Tibial nerve (tissue), 4 donors: ENCODE measurements at regions not wholly inside any gene's neighbourhood (a gene's known extent, or its start where the extent isn't known, plus 50 kb on each side); places are given as distances from the start of the nearest gene placed in this dataset.

ENCODE experiments used
- DNase-seq, 2 donors: peaks; one replicate each; pipeline ENCODE4 v3.0.0-alpha.2; 2019; ENCODE audit warnings: low spot score in 2 of 2
- H3K27ac ChIP-seq, 4 donors: fragments of 200-600 bp; sonication (generic) in 3 of 4; one replicate each; pipeline ENCODE4 v1.5.1; 2017 to 2019; ENCODE audit warnings: mild to moderate bottlenecking in 1 of 4
- H3K27me3 ChIP-seq, 2 donors: fragments of 200-600 bp; sonication (generic) in 1 of 2; one replicate each; pipeline versions ENCODE4 v1.5.1 to v1.6.0; 2017 to 2019
- H3K36me3 ChIP-seq, 3 donors: fragments of 200-600 bp; sonication (generic); one replicate each; pipeline ENCODE4 v1.5.1; 2018 to 2019
- H3K4me1 ChIP-seq, 4 donors: fragments of 200-600 bp; sonication (generic) in 3 of 4; one replicate each; pipeline ENCODE4 v1.5.1; 2017 to 2019
- H3K4me3 ChIP-seq, 4 donors: fragments of 200-600 bp; sonication (generic) in 3 of 4; one replicate each; pipeline ENCODE4 v1.5.1; 2017 to 2019; ENCODE audit warnings: mild to moderate bottlenecking in 1 of 4, moderate library complexity in 1 of 4
- H3K9me3 ChIP-seq, 4 donors: fragments of 200-600 bp; sonication (generic) in 3 of 4; one replicate each; pipeline ENCODE4 v1.5.1; 2017 to 2019
- EP300 ChIP-seq, 2 donors: sonication (generic); formaldehyde crosslinking; IDR thresholded peaks; one replicate each; pipeline ENCODE4 v1.6.1; 2017; ENCODE audit warnings: antibody characterized with exemption in 2 of 2, mild to moderate bottlenecking in 1 of 2
- POLR2A ChIP-seq, 2 donors: fragments of 450-650 bp; IDR thresholded peaks; one replicate each; pipeline ENCODE4 v1.6.1; 2017; ENCODE audit warnings: antibody characterized with exemption in 2 of 2, mild to moderate bottlenecking in 2 of 2, moderate library complexity in 2 of 2
- WGBS, 2 donors: methylation state at CpG; one replicate each; pipeline ENCODE4 v1.1.5; 2018; 5-methylcytosine and 5-hydroxymethylcytosine counted together
- TF ChIP-seq, protein P1 (sequence below), 5 experiments: fragments of 200-600 bp in 3 of 5; fragments of 450-650 bp in 2 of 5; sonication (generic) in 3 of 5; IDR thresholded peaks; one replicate each; pipeline ENCODE4 v1.5.1; 2016 to 2019; ENCODE audit warnings: antibody characterized with exemption in 5 of 5, mild to moderate bottlenecking in 3 of 5, moderate library complexity in 2 of 5

- no peaks in the 10 kb centered on the region for H3K9me3 ChIP-seq
- H3K27ac ChIP-seq, result no peak overlapping the region
- no peaks in the 10 kb centered on the region for H3K4me1 ChIP-seq
- no peak overlapping the region for H3K4me3 ChIP-seq
- no peaks in the 10 kb centered on the region for H3K27me3 ChIP-seq
- no peaks in the 10 kb centered on the region for H3K36me3 ChIP-seq
- TF ChIP-seq POLR2A (IDR thresholded peaks at IDR 0.05) (no peak), EP300 (IDR thresholded peaks at IDR 0.05) (no peak)
- TF ChIP-seq, protein P1, sequence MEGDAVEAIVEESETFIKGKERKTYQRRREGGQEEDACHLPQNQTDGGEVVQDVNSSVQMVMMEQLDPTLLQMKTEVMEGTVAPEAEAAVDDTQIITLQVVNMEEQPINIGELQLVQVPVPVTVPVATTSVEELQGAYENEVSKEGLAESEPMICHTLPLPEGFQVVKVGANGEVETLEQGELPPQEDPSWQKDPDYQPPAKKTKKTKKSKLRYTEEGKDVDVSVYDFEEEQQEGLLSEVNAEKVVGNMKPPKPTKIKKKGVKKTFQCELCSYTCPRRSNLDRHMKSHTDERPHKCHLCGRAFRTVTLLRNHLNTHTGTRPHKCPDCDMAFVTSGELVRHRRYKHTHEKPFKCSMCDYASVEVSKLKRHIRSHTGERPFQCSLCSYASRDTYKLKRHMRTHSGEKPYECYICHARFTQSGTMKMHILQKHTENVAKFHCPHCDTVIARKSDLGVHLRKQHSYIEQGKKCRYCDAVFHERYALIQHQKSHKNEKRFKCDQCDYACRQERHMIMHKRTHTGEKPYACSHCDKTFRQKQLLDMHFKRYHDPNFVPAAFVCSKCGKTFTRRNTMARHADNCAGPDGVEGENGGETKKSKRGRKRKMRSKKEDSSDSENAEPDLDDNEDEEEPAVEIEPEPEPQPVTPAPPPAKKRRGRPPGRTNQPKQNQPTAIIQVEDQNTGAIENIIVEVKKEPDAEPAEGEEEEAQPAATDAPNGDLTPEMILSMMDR (IDR thresholded peaks at IDR 0.05), result no peak
- WGBS, 2 donors, result 72 to 73% methylated on average over 3 of the region's 3 CpGs
- DNase-seq, result no peak
These were observed 56.8 kb downstream of the IZUMO3 start for GRCh38 chr9:24488896-24489295.

GRCh38 chr9:24487946-24488345 lies 57.8 kb downstream of the IZUMO3 start:
- H3K36me3 ChIP-seq, result no peaks in the 10 kb centered on the region
- TF ChIP-seq POLR2A (IDR thresholded peaks at IDR 0.05) (no peak), EP300 (IDR thresholded peaks at IDR 0.05) (no peak)
- TF ChIP-seq, protein P1 (IDR thresholded peaks at IDR 0.05), result no peak
- 93 to 94% methylated on average over 1 of the region's 1 CpG for WGBS, 2 donors
- H3K27ac ChIP-seq, result no peak overlapping the region
- no peaks in the 10 kb centered on the region for H3K27me3 ChIP-seq
- no peaks in the 10 kb centered on the region for H3K9me3 ChIP-seq
- H3K4me3 ChIP-seq, result no peak overlapping the region
- DNase-seq, result no peak
- H3K4me1 ChIP-seq, result no peaks in the 10 kb centered on the region

DNA sequence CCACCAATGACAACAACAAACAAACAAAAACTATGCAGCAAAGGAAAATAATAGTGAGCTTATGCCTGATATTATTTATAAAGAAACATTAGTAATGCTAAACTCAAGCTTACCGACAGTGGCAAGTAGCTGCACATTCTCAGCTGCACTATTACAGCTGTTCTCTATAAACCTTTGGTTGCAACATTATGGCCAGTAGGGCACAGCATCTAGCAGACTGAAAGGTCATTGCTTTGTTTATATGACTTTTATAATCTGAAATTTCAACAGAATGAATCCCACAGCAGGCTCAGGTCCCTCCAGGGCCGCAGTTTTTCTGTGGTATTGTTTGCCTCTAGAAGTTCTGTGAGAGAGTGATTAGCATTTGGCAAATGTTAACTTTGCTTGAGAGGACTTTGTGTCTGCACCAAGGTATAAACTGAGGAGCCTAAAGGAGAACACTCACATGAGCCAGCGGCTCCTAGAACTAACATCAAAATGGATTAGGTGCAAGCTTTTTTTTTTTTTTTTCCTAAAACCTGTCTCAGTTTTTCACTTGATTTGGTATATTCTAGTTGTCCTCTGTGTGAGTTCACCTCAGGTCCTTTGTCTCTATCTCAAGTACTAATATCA lies 58.3 kb downstream of the IZUMO3 start:
- Histone ChIP-seq H3K9me3 (no peaks in the 10 kb centered on the region), H3K27ac (no peak overlapping the region), H3K4me1 (no peaks in the 10 kb centered on the region), H3K4me3 (no peak overlapping the region), H3K27me3 (no peaks in the 10 kb centered on the region), H3K36me3 (no peaks in the 10 kb centered on the region)
- 45% methylated on average over 3 of the region's 3 CpGs for WGBS, 2 donors
- TF ChIP-seq POLR2A (IDR thresholded peaks at IDR 0.05) (no peak), EP300 (IDR thresholded peaks at IDR 0.05) (no peak)
- TF ChIP-seq, protein P1 (IDR thresholded peaks at IDR 0.05), result no peak
- DNase-seq, result no peak

- Histone ChIP-seq H3K4me1 (no peaks in the 10 kb centered on the region), H3K27ac (no peak overlapping the region), H3K4me3 (no peak overlapping the region), H3K27me3 (no peaks in the 10 kb centered on the region), H3K9me3 (no peaks in the 10 kb centered on the region), H3K36me3 (no peaks in the 10 kb centered on the region)
- no peak for DNase-seq
- TF ChIP-seq, protein P1 (IDR thresholded peaks at IDR 0.05), result no peak
- no peak for TF ChIP-seq POLR2A (IDR thresholded peaks at IDR 0.05)
- TF ChIP-seq EP300 (IDR thresholded peaks at IDR 0.05), result no peak
- WGBS, 2 donors, result 9 to 12% methylated on average over 6 of the region's 6 CpGs
These were observed 66.2 kb downstream of the IZUMO3 start for GRCh38 chr9:24479361-24480059.

- Histone ChIP-seq H3K9me3 (no peaks in the 10 kb centered on the region), H3K27me3 (no peaks in the 10 kb centered on the region), H3K4me3 (no peak overlapping the region), H3K4me1 (no peaks in the 10 kb centered on the region), H3K27ac (no peak overlapping the region), H3K36me3 (no peaks in the 10 kb centered on the region)
- no peak for TF ChIP-seq POLR2A (IDR thresholded peaks at IDR 0.05)
- TF ChIP-seq, protein P1 (IDR thresholded peaks at IDR 0.05), result no peak
- TF ChIP-seq EP300 (IDR thresholded peaks at IDR 0.05), result no peak
- no peak for DNase-seq
- WGBS, 2 donors, result 58 to 70% methylated on average over 2 of the region's 2 CpGs
These were observed 81.3 kb downstream of the IZUMO3 start for GRCh38 chr9:24464319-24464951.
